A673 (cell line): ENCODE measurements at regions not wholly inside any gene's neighbourhood (a gene's known extent, or its start where the extent isn't known, plus 50 kb on each side); places are given as distances from the start of the nearest gene placed in this dataset.

Experiments used
- BruUV-seq: library from RNA; stranded (reverse); fragments of 400-500 nt; replicated peaks from 2 replicates; lab custom pipeline; 2021; lab: Mats Ljungman, UMichigan
- CTCF ChIA-PET: fragments of 300-600 bp; sonication (Branson Sonifier 250); formaldehyde crosslinking; loops from one replicate; lab custom pipeline; 2022; ENCODE audit warnings: antibody characterized with exemption; lab: Charles Lee
- POLR2A ChIA-PET: fragments of 300-600 bp; sonication (Branson Sonifier 250); formaldehyde crosslinking; loops from one replicate; lab custom pipeline; 2022; ENCODE audit warnings: antibody characterized with exemption; ENCODE audit not compliant: low non-redundant PET; lab: Charles Lee
- DNase-seq: peaks from one replicate; pipeline ENCODE4 v3.0.0-alpha.2; 2015; ENCODE audit warnings: low spot score
- H3K27ac ChIP-seq: fragments of 200-600 bp; sonication (generic); 2 replicates; pipeline ENCODE4 v1.5.1; 2016; ENCODE audit warnings: mixed run types, low read depth, mild to moderate bottlenecking, mixed read lengths, antibody characterized with exemption, low read length; ENCODE audit not compliant: poor library complexity, severe bottlenecking
- H3K27me3 ChIP-seq: fragments of 200-600 bp; sonication (generic); replicated peaks from 2 replicates; pipeline ENCODE4 v1.6.1; 2017; ENCODE audit warnings: mixed run types, low read depth, mild to moderate bottlenecking, mixed read lengths, antibody characterized with exemption, low read length; ENCODE audit not compliant: insufficient read depth, poor library complexity
- H3K36me3 ChIP-seq: fragments of 200-600 bp; sonication (generic); 2 replicates; pipeline ENCODE4 v1.6.1; 2016; ENCODE audit warnings: mixed run types, mild to moderate bottlenecking, mixed read lengths, antibody characterized with exemption, low read length; ENCODE audit not compliant: insufficient read depth, poor library complexity, severe bottlenecking
- H3K4me1 ChIP-seq: fragments of 200-600 bp; sonication (generic); 2 replicates; pipeline ENCODE4 v1.6.1; 2017; ENCODE audit warnings: mixed run types, mild to moderate bottlenecking, mixed read lengths, antibody characterized with exemption, low read length; ENCODE audit not compliant: insufficient read depth, poor library complexity, severe bottlenecking
- H3K4me3 ChIP-seq: fragments of 200-600 bp; sonication (generic); 2 replicates; pipeline ENCODE4 v1.5.1; 2016; ENCODE audit warnings: low read depth, mixed run types, mild to moderate bottlenecking, mixed read lengths, low read length; ENCODE audit not compliant: poor library complexity, severe bottlenecking
- H3K9me3 ChIP-seq: fragments of 200-600 bp; sonication (generic); 2 replicates; pipeline ENCODE4 v1.6.1; 2016; ENCODE audit warnings: mixed run types, low read depth, mild to moderate bottlenecking, mixed read lengths, antibody characterized with exemption, low read length; ENCODE audit not compliant: poor library complexity, severe bottlenecking
- EZH2 ChIP-seq: fragments of 200-600 bp; sonication (generic); IDR thresholded peaks from 2 replicates; pipeline ENCODE4 v1.6.1; 2017; ENCODE audit warnings: borderline replicate concordance, low read depth, mild to moderate bottlenecking, mixed read lengths, antibody characterized with exemption, low read length; ENCODE audit not compliant: poor library complexity, severe bottlenecking
- intact Hi-C: fragments of 100-400 bp; cut with micrococcal nuclease; formaldehyde crosslinking; loops from one replicate; pipeline ENCODE4 v1.10.0; 2022; ENCODE audit not compliant: unreplicated experiment
- TF ChIP-seq, protein P1 (sequence below): fragments of 300-800, 200-600 bp; sonication (generic); conservative IDR thresholded peaks from 2 replicates; pipeline ENCODE4 v1.5.1; 2017; ENCODE audit warnings: low read depth, mild to moderate bottlenecking, antibody characterized with exemption, low read length, moderate library complexity, mixed read lengths

DNA sequence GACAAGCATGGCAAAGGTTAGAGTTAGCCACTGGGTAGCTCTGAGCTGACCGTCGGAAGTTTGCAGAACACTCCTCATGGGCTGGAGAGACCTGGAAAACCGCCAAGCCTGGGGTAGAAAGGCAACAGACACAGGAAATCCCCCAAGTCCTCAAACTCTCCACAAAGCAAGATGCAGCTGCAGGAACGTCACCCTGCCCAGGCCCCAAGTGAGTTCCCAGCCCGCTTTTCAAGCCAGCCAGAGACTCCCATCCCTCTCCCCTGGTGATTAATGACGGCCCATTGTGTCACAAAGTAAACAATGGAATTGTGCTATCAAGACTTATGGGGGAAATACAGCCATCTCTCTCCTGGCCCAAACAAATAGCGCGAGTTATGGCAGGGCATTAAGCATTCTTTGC, 633.0 kb downstream of the TBC1D22A start:
- ChIA-PET CTCF (no interaction called here), POLR2A (interaction anchor here (0.6 kb wide), 1 partner anchor 917 kb away, joined by 10 read pairs; no protein-coding TSS in a partner anchor)
- Histone ChIP-seq H3K27me3 (no peaks in the 10 kb centered on the region), H3K4me3 (no peak overlapping the region), H3K9me3 (no peaks in the 10 kb centered on the region), H3K27ac (no peak overlapping the region), H3K4me1 (no peaks in the 10 kb centered on the region), H3K36me3 (no peaks in the 10 kb centered on the region)
- TF ChIP-seq, protein P1, sequence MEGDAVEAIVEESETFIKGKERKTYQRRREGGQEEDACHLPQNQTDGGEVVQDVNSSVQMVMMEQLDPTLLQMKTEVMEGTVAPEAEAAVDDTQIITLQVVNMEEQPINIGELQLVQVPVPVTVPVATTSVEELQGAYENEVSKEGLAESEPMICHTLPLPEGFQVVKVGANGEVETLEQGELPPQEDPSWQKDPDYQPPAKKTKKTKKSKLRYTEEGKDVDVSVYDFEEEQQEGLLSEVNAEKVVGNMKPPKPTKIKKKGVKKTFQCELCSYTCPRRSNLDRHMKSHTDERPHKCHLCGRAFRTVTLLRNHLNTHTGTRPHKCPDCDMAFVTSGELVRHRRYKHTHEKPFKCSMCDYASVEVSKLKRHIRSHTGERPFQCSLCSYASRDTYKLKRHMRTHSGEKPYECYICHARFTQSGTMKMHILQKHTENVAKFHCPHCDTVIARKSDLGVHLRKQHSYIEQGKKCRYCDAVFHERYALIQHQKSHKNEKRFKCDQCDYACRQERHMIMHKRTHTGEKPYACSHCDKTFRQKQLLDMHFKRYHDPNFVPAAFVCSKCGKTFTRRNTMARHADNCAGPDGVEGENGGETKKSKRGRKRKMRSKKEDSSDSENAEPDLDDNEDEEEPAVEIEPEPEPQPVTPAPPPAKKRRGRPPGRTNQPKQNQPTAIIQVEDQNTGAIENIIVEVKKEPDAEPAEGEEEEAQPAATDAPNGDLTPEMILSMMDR: no peak
- no peak for TF ChIP-seq EZH2
- intact Hi-C loops: no loop called here
- BruUV-seq: no TSS peak
- no peak for DNase-seq

DNA sequence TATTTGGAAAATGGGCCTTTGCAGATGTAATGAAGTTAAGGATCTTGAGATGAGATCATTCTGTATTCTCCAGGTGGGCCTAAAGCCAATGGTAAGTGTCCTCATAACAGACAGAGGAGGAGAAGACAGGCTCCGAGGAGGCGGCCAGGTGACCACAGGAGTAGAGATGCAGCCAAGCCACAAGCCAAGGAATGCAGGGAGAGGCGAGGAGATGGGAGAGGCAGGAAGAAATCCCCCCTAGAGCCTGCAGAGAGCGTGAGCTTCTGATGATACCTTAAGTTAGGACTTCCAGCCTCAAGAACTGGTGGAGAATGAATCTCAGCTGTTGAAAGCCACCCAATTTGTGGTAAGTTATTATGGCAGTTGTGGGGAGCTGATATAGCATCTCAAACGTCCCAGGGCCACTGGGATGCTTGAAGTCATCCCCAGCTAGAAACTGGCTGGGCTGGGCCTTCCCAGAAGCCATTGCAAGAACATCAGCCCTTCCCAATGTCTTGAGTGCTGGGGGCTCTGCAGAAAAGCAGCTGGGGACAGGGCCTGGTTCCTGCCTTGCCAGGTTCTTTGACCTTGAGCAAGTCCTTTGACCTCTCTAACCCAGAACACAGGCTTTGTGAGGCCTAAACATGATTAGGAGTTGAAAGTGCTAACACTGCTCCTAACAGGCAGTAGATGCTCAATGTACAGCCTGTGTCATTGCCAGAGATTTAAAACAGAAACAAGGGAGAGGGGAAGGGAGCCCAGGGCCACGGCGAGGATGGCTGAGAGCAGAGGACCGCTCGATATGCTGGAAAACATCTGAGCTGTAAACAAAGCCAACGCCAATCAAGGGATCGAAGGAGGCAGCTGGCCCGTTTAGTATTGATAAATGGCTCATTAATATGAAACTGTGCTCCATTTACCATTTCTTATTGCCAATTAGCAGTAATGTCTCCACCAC, 632.3 kb downstream of the TBC1D22A start:
- Histone ChIP-seq H3K4me3 (no peak overlapping the region), H3K9me3 (no peaks in the 10 kb centered on the region), H3K4me1 (no peaks in the 10 kb centered on the region), H3K36me3 (no peaks in the 10 kb centered on the region), H3K27me3 (no peaks in the 10 kb centered on the region), H3K27ac (no peak overlapping the region)
- no TSS peak for BruUV-seq
- ChIA-PET POLR2A (interaction anchor here (0.6 kb wide), 1 partner anchor 916 kb away, joined by 10 read pairs; no protein-coding TSS in a partner anchor), CTCF (no interaction called here)
- intact Hi-C loops: no loop called here
- DNase-seq: no peak
- TF ChIP-seq, protein P1: no peak
- TF ChIP-seq EZH2: no peak

DNA sequence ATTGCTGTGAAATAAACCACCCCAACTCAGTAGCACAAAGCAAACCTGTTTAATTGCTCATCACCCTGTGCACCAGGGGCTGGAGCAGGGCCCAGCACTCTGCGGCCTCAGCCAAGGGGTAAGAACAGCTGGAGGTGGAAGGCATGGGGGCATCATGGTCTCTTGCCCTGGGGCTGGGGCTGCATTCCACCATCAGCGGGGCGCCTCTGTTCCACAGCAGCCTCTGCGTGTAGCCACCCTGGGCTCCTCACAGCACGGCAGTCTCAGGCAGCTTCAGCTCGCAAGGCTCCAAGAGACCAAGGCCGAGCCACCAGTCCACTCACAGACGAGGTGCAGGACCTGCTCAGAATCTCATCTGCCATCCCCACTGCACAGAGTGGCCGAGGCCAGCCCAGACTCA, 630.7 kb downstream of the TBC1D22A start:
- Histone ChIP-seq H3K9me3 (no peaks in the 10 kb centered on the region), H3K4me3 (no peak overlapping the region), H3K4me1 (no peaks in the 10 kb centered on the region), H3K27me3 (peaks cover 2% of the 10 kb centered on the region), H3K27ac (no peak overlapping the region), H3K36me3 (no peaks in the 10 kb centered on the region)
- no peak for DNase-seq
- BruUV-seq: no TSS peak
- TF ChIP-seq, protein P1: no peak
- TF ChIP-seq EZH2: no peak
- intact Hi-C loops: no loop called here
- ChIA-PET POLR2A (no interaction called here), CTCF (no interaction called here)
